Esophagus muscularis mucosa (tissue), 4 donors: ENCODE measurements at regions not wholly inside any gene's neighbourhood (a gene's known extent, or its start where the extent isn't known, plus 50 kb on each side); places are given as distances from the start of the nearest gene placed in this dataset.

Experiments
- DNase-seq: peaks from one replicate; pipeline ENCODE4 v3.0.0-alpha.2; 2017; ENCODE audit errors: extremely low spot score
- H3K27ac ChIP-seq, 4 donors: fragments of 200-600 bp; sonication (generic); replicated peaks in 1 of 4; 1 replicate in 3 of 4; 2 replicates in 1 of 4; pipeline ENCODE4 v1.5.1; 2016 to 2019; ENCODE audit warnings: mild to moderate bottlenecking in 1 of 4
- H3K27me3 ChIP-seq, 4 donors: fragments of 200-600 bp; sonication (generic); one replicate each; pipeline versions ENCODE4 v1.5.1 to v1.6.0; 2016 to 2019
- H3K36me3 ChIP-seq, 4 donors: fragments of 200-600 bp; sonication (generic); one replicate each; pipeline ENCODE4 v1.5.1; 2016 to 2019
- H3K4me1 ChIP-seq, 4 donors: fragments of 200-600 bp; sonication (generic); one replicate each; pipeline ENCODE4 v1.5.1; 2016 to 2019
- H3K4me3 ChIP-seq, 4 donors: fragments of 200-600 bp; sonication (generic); 1 replicate in 2 of 4; 2 replicates in 2 of 4; pipeline ENCODE4 v1.5.1; 2016 to 2019; ENCODE audit warnings: mild to moderate bottlenecking in 4 of 4, moderate library complexity in 1 of 4
- H3K9me3 ChIP-seq, 4 donors: fragments of 200-600 bp; sonication (generic); 1 replicate in 3 of 4; 2 replicates in 1 of 4; pipeline ENCODE4 v1.5.1; 2016 to 2019
- EP300 ChIP-seq: sonication (generic); formaldehyde crosslinking; IDR thresholded peaks from one replicate; pipeline ENCODE4 v1.6.1; 2017; ENCODE audit warnings: antibody characterized with exemption
- POLR2A ChIP-seq: fragments of 450-650 bp; IDR thresholded peaks from one replicate; pipeline ENCODE4 v1.6.1; 2017; ENCODE audit warnings: antibody characterized with exemption, moderate library complexity, mild to moderate bottlenecking, low read depth
- POLR2AphosphoS5 ChIP-seq, 2 donors: sonication (generic); formaldehyde crosslinking; IDR thresholded peaks; one replicate each; pipeline ENCODE4 v1.6.1; 2017; ENCODE audit warnings: antibody characterized with exemption in 2 of 2
- WGBS: methylation state at CpG from one replicate; pipeline ENCODE4 v1.1.5; 2018; 5-methylcytosine and 5-hydroxymethylcytosine counted together
- intact Hi-C: fragments of 100-400 bp; cut with DNase I; formaldehyde crosslinking; loops from one replicate; pipeline ENCODE4 v1.15.1; 2023
- TF ChIP-seq, protein P1 (sequence below), 3 experiments: fragments of 200-600 bp in 2 of 3; fragments of 450-650 bp in 1 of 3; sonication (generic) in 2 of 3; IDR thresholded peaks; one replicate each; pipeline ENCODE4 v1.5.1; 2017 to 2019; ENCODE audit warnings: antibody characterized with exemption in 3 of 3, mild to moderate bottlenecking in 2 of 3, moderate library complexity in 1 of 3

- H3K4me3 ChIP-seq: no peak overlapping the region
- WGBS: 57% methylated on average over 2 of the region's 2 CpGs
- H3K36me3 ChIP-seq: no peaks in the 10 kb centered on the region
- no peak overlapping the region for H3K27ac ChIP-seq
- no peak for DNase-seq
- no peak for TF ChIP-seq POLR2AphosphoS5 (IDR thresholded peaks at IDR 0.05)
- TF ChIP-seq EP300: no peak
- TF ChIP-seq POLR2A: no peak
- TF ChIP-seq, protein P1, sequence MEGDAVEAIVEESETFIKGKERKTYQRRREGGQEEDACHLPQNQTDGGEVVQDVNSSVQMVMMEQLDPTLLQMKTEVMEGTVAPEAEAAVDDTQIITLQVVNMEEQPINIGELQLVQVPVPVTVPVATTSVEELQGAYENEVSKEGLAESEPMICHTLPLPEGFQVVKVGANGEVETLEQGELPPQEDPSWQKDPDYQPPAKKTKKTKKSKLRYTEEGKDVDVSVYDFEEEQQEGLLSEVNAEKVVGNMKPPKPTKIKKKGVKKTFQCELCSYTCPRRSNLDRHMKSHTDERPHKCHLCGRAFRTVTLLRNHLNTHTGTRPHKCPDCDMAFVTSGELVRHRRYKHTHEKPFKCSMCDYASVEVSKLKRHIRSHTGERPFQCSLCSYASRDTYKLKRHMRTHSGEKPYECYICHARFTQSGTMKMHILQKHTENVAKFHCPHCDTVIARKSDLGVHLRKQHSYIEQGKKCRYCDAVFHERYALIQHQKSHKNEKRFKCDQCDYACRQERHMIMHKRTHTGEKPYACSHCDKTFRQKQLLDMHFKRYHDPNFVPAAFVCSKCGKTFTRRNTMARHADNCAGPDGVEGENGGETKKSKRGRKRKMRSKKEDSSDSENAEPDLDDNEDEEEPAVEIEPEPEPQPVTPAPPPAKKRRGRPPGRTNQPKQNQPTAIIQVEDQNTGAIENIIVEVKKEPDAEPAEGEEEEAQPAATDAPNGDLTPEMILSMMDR (IDR thresholded peaks at IDR 0.05): no peak
- no peaks in the 10 kb centered on the region for H3K4me1 ChIP-seq
- no peaks in the 10 kb centered on the region for H3K9me3 ChIP-seq
- intact Hi-C loops: no loop called here
- H3K27me3 ChIP-seq: no peaks in the 10 kb centered on the region
These were observed 147.3 kb downstream of the UFM1 start for GRCh38 chr13:38496917-38497316.

DNA sequence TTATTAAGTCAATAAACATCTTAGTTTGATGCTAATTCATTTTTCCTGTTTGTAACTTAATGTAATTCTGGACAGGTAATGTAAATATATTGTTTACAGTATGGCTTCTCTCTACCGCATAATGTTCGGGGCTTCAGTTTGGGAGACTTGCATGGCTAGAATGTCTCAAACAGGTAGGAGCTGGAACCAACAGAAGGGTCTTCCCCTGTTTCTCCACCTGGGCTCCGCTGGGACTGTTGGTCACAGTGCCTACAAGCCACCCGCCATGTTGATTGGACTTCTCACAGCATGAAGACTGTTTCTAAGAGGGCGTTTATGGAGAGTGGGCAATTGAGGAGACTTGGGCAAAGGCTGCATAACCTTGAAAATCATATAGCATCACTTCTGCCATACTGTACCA, 148.6 kb downstream of the UFM1 start:
- H3K9me3 ChIP-seq: no peaks in the 10 kb centered on the region
- no peaks in the 10 kb centered on the region for H3K27me3 ChIP-seq
- H3K4me1 ChIP-seq: no peaks in the 10 kb centered on the region
- DNase-seq: no peak
- H3K36me3 ChIP-seq: no peaks in the 10 kb centered on the region
- WGBS: 94% methylated on average over 3 of the region's 5 CpGs
- TF ChIP-seq POLR2A: no peak
- no peak for TF ChIP-seq EP300
- TF ChIP-seq, protein P1 (IDR thresholded peaks at IDR 0.05): no peak
- TF ChIP-seq POLR2AphosphoS5 (IDR thresholded peaks at IDR 0.05): no peak
- H3K27ac ChIP-seq: no peak overlapping the region
- intact Hi-C loops: no loop called here
- H3K4me3 ChIP-seq: no peak overlapping the region

DNA sequence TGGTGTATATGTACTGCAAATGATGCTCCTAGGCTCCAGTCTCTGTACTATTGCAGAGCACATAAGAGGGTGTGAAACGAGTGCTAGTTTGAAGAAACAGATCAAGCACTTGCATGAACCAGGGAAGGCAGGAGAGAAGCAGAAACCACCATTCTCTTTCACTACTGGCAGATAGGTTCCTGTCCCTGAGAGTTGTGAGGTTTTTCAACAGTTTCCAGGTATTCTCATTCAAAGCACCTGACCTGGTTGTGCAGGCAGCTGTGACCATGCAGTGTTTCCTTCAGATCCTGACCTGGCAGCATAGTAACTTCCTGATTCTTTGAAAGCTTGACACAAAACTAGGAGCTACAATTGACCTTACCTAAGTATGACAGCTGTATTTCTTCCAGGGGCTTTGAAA, 164.9 kb downstream of the UFM1 start:
- intact Hi-C loops: no loop called here
- Histone ChIP-seq H3K9me3 (no peaks in the 10 kb centered on the region), H3K4me3 (no peak overlapping the region), H3K27ac (no peak overlapping the region), H3K36me3 (no peaks in the 10 kb centered on the region), H3K27me3 (peaks cover 0 to 4% (median 0%) of the 10 kb centered on the region in 4 donors), H3K4me1 (no peaks in the 10 kb centered on the region)
- WGBS: 75% methylated on average over 1 of the region's 1 CpG
- DNase-seq: no peak
- TF ChIP-seq POLR2A (no peak), POLR2AphosphoS5 (IDR thresholded peaks at IDR 0.05) (no peak), EP300 (no peak)
- TF ChIP-seq, protein P1 (IDR thresholded peaks at IDR 0.05): no peak

- intact Hi-C loops: no loop called here
- Histone ChIP-seq H3K4me1 (no peaks in the 10 kb centered on the region), H3K36me3 (no peaks in the 10 kb centered on the region), H3K27ac (no peak overlapping the region), H3K4me3 (no peak overlapping the region), H3K9me3 (no peaks in the 10 kb centered on the region), H3K27me3 (peaks cover 0 to 10% (median 0%) of the 10 kb centered on the region in 4 donors)
- WGBS: 91% methylated on average over 4 of the region's 4 CpGs
- DNase-seq: no peak
- TF ChIP-seq POLR2AphosphoS5 (IDR thresholded peaks at IDR 0.05) (no peak), POLR2A (no peak)
- TF ChIP-seq, protein P1 (IDR thresholded peaks at IDR 0.05): no peak
These were observed 168.5 kb upstream of the FREM2 start for GRCh38 chr13:38518328-38518727.

- Histone ChIP-seq H3K27me3 (peaks cover 0 to 10% (median 0%) of the 10 kb centered on the region in 4 donors), H3K4me1 (no peaks in the 10 kb centered on the region)
These were observed 167.5 kb upstream of the FREM2 start for GRCh38 chr13:38519229-38519911.

More at GRCh38 chr13:38519229-38519911, 167.5 kb upstream of the FREM2 start:
- Histone ChIP-seq H3K4me3 (no peak overlapping the region), H3K27ac (no peak overlapping the region), H3K36me3 (no peaks in the 10 kb centered on the region), H3K9me3 (no peaks in the 10 kb centered on the region)
- no peak for DNase-seq
- TF ChIP-seq POLR2A (no peak), EP300 (no peak), POLR2AphosphoS5 (IDR thresholded peaks at IDR 0.05) (no peak)
- TF ChIP-seq, protein P1 (IDR thresholded peaks at IDR 0.05): no peak
- WGBS: 76% methylated on average over 6 of the region's 6 CpGs
- intact Hi-C loops: no loop called here
